Progenitor cell of endocrine pancreas (in vitro differentiated cells): ENCODE measurements at regions not wholly inside any gene's neighbourhood (a gene's known extent, or its start where the extent isn't known, plus 50 kb on each side); places are given as distances from the start of the nearest gene placed in this dataset.

Experiments
- DNase-seq: peaks from one replicate; pipeline ENCODE4 v3.0.0; 2021; ENCODE audit warnings: low spot score; ENCODE audit not compliant: unreplicated experiment
- H3K27ac Mint-ChIP-seq: 2 replicates; pipeline ENCODE4 v1.8.0; 2021; ENCODE audit warnings: mild to moderate bottlenecking, moderate library complexity, mixed read lengths
- H3K27me3 Mint-ChIP-seq: 2 replicates; pipeline ENCODE4 v1.8.0; 2021; ENCODE audit warnings: mixed read lengths
- H3K36me3 Mint-ChIP-seq: 2 replicates; pipeline ENCODE4 v1.8.0; 2022; ENCODE audit warnings: mixed read lengths; ENCODE audit not compliant: insufficient read depth
- H3K4me1 Mint-ChIP-seq: 2 replicates; pipeline ENCODE4 v1.8.0; 2021; ENCODE audit warnings: low read depth, mixed read lengths
- H3K4me3 Mint-ChIP-seq: 2 replicates; pipeline ENCODE4 v1.8.0; 2021; ENCODE audit warnings: low read depth, mild to moderate bottlenecking, moderate library complexity, mixed read lengths
- H3K9me3 Mint-ChIP-seq: 2 replicates; pipeline ENCODE4 v1.8.0; 2021; ENCODE audit warnings: low read depth, mixed read lengths
- TF ChIP-seq, protein P1 (sequence below): fragments of 200-600 bp; sonication (generic); IDR thresholded peaks from one replicate; pipeline ENCODE4 v1.5.0; 2021; ENCODE audit warnings: antibody characterized with exemption, mild to moderate bottlenecking; ENCODE audit not compliant: unreplicated experiment

DNA sequence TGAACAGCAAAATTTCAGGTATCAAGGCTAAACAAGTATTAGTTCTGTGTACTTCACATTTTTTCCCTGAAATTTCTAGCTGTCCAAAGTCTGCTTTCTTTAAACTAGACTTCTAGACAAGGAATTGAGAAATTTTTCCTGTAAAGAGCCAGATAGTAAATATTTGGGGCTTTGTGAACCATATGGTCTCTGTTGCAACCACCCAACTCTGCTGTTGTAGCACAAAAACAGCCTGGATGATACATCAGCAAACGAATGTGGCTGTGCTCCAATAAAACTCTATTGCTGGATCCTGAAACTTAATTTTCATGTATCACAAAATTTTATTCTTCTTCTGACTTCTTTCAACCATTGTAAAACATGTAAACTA lies 96.0 kb upstream of the SLC38A4 start:
- Mint-ChIP-seq H3K4me1 (no peaks in the 10 kb centered on the region), H3K9me3 (no peaks in the 10 kb centered on the region), H3K27ac (no peak overlapping the region), H3K27me3 (peaks cover 4% of the 10 kb centered on the region), H3K36me3 (no peaks in the 10 kb centered on the region), H3K4me3 (no peak overlapping the region)
- TF ChIP-seq, protein P1, sequence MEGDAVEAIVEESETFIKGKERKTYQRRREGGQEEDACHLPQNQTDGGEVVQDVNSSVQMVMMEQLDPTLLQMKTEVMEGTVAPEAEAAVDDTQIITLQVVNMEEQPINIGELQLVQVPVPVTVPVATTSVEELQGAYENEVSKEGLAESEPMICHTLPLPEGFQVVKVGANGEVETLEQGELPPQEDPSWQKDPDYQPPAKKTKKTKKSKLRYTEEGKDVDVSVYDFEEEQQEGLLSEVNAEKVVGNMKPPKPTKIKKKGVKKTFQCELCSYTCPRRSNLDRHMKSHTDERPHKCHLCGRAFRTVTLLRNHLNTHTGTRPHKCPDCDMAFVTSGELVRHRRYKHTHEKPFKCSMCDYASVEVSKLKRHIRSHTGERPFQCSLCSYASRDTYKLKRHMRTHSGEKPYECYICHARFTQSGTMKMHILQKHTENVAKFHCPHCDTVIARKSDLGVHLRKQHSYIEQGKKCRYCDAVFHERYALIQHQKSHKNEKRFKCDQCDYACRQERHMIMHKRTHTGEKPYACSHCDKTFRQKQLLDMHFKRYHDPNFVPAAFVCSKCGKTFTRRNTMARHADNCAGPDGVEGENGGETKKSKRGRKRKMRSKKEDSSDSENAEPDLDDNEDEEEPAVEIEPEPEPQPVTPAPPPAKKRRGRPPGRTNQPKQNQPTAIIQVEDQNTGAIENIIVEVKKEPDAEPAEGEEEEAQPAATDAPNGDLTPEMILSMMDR, result no peak
- no peak for DNase-seq

GRCh38 chr12:46926526-46926925 lies 100.7 kb upstream of the SLC38A4 start:
- Mint-ChIP-seq H3K4me3 (no peak overlapping the region), H3K27ac (no peak overlapping the region), H3K4me1 (no peaks in the 10 kb centered on the region), H3K36me3 (no peaks in the 10 kb centered on the region), H3K9me3 (no peaks in the 10 kb centered on the region), H3K27me3 (peaks cover 4% of the 10 kb centered on the region)
- TF ChIP-seq, protein P1, result no peak
- no peak for DNase-seq

GRCh38 chr12:46930101-46930500 lies 104.3 kb upstream of the SLC38A4 start:
- no peak for DNase-seq
- H3K9me3 Mint-ChIP-seq, result no peaks in the 10 kb centered on the region
- no peaks in the 10 kb centered on the region for H3K4me1 Mint-ChIP-seq
- no peaks in the 10 kb centered on the region for H3K36me3 Mint-ChIP-seq
- no peak overlapping the region for H3K27ac Mint-ChIP-seq
- TF ChIP-seq, protein P1, result no peak
- H3K27me3 Mint-ChIP-seq, result peaks cover 9% of the 10 kb centered on the region
- no peak overlapping the region for H3K4me3 Mint-ChIP-seq

DNA sequence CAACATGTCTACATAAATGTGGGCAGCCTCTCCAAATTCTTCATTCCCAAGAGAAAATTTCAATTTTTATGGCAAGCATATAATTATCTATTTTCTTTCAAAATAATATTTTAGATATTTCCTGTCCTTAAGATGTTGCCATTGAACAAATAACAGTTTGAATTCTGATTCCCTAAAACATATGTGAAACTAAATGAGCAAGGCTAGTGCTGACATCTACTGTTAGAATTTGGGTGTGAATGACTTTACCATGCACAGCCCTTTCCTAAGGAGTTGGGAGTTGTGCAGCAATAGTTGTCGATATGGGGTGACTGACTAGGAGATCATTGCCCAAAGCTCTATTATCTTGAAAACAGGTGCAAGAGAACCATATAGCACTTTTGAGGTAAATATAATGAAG lies 108.2 kb upstream of the SLC38A4 start:
- no peaks in the 10 kb centered on the region for H3K9me3 Mint-ChIP-seq
- no peak overlapping the region for H3K27ac Mint-ChIP-seq
- TF ChIP-seq, protein P1, result peak; percentile 61
- DNase-seq, result no peak
- no peak overlapping the region for H3K4me3 Mint-ChIP-seq
- H3K27me3 Mint-ChIP-seq, result peaks cover 4% of the 10 kb centered on the region
- H3K4me1 Mint-ChIP-seq, result peaks cover 16% of the 10 kb centered on the region
- no peaks in the 10 kb centered on the region for H3K36me3 Mint-ChIP-seq

DNA sequence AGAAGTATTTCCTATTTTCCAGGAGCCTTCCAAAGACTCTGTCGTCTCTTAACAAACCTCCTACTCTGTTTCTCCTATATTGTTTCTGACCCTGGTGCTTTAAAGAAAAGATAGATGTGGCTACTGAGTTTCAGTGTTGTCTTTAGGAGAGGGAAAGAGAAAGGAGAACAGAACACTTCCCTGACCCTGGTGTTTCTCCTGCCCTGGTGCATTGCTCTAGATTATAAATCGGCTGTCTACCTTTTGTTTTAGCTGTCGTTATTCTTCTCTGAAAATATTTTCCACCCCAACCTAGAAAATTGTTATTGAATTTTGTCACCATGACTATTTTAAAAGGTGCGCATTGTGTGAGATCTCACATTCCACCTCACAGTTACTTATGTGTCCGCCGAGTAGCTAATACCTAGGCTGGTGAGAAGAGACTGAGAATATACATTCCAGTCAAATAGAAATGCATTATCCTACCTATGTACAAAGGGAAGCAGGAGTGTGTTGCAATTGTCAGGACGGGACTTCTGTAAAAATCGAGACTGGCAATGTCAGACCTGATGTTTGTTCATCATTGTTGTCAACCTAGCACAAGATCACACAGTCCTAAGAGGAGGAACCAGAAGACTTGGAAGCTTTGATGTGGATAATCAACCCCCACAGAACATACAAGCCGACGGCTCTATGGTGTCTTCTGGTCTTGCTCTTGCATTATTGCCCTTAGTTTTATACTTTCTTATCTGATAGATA lies 108.7 kb upstream of the SLC38A4 start:
- TF ChIP-seq, protein P1, result no peak
- H3K4me1 Mint-ChIP-seq, result peaks cover 16% of the 10 kb centered on the region
- H3K27me3 Mint-ChIP-seq, result peaks cover 4% of the 10 kb centered on the region
- H3K27ac Mint-ChIP-seq, result no peak overlapping the region
- H3K9me3 Mint-ChIP-seq, result no peaks in the 10 kb centered on the region
- no peaks in the 10 kb centered on the region for H3K36me3 Mint-ChIP-seq
- DNase-seq, result no peak
- H3K4me3 Mint-ChIP-seq, result no peak overlapping the region
